ENCODE measurements at regions not wholly inside any gene's neighbourhood (a gene's known extent, or its start where the extent isn't known, plus 50 kb on each side); places are given as distances from the start of the nearest gene placed in this dataset.

DNA sequence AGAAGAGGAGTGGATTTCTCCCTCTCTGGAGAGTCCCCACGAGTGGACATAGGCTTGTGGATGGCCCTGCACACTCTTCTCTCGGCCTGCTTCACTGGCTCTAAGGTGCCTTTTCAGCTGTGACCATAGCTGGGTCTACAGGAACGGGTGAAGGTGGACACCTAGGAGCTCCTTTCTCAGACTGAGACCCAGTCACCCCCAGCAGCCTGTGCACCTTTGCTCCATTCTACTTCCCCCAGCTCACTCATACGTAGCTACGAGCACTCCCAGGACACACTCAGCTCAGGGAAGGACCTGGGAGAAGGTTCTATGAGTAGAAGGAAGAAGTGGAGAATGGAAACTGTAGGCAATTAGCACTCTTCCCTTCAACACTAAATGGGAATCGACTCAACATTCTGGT lies 272.0 kb upstream of the KLF6 start:
- peaks cover 39% of the 10 kb centered on the region for H3K4me1 ChIP-seq (ENCODE audit: control insufficient read depth, insufficient read depth, low read length)
- POLR2A ChIA-PET = interaction anchor here (0.6 kb wide), 1 partner anchor 279 kb away, joined by 7 read pairs; no protein-coding TSS in a partner anchor
- ATAC-seq (peak; percentile 22; the same call in 1 of the 2 replicates), DNase-seq (ENCODE audit: low read depth, low spot score) (no peak)
- no peak overlapping the region for H3K4me3 ChIP-seq (ENCODE audit: low read depth in 2 of 2, low read length in 2 of 2)
- in situ Hi-C loops (cut with HindIII; ENCODE audit: low pct_unique_long_range_greater_than_20kb, low sequenced_read_pairs) = no loop called here
- H3K27ac ChIP-seq (ENCODE audit: low read length) = peak overlapping the region; percentile 96
- no peaks in the 10 kb centered on the region; the same call in 1 of the 2 replicates for H3K9me3 ChIP-seq (ENCODE audit: control insufficient read depth, insufficient read depth, low read depth, low read length)
- TF ChIP-seq POLR2AphosphoS5 (IDR thresholded peaks at IDR 0.05; ENCODE audit: low read depth, low read length) (no peak), REST (IDR thresholded peaks at IDR 0.05; ENCODE audit: insufficient read depth in 1 of 2, low read depth in 2 of 2, low read length in 1 of 2) (no peak), CTCF (IDR thresholded peaks at IDR 0.05) (no peak)
- intact Hi-C loops (cut with micrococcal nuclease; ENCODE audit: unreplicated experiment) = loop anchor here (10.0 kb wide), 1 partner anchor 102 kb away; no protein-coding TSS in a partner anchor
- no TSS peak for BruUV-seq (replicated peaks)
- no peaks in the 10 kb centered on the region for H3K27me3 ChIP-seq (ENCODE audit: control insufficient read depth, insufficient read depth, low read length)
- no peaks in the 10 kb centered on the region for H3K36me3 ChIP-seq (ENCODE audit: control insufficient read depth, insufficient read depth, low read length)
- CTCF ChIA-PET = no interaction called here

GRCh38 chr10:4054656-4055435 lies 269.8 kb upstream of the KLF6 start:
- in situ Hi-C loops (cut with HindIII; ENCODE audit: low pct_unique_long_range_greater_than_20kb, low sequenced_read_pairs) = no loop called here
- ATAC-seq (no peak), DNase-seq (ENCODE audit: low read depth, low spot score) (no peak)
- CTCF ChIA-PET = no interaction called here
- TF ChIP-seq CTCF (IDR thresholded peaks at IDR 0.05) (no peak), TCF7L2 (IDR thresholded peaks at IDR 0.05; ENCODE audit: low read depth, low read length) (no peak), SIN3A (IDR thresholded peaks at IDR 0.05; ENCODE audit: borderline replicate concordance, insufficient read depth, low read depth, low read length) (no peak), REST (IDR thresholded peaks at IDR 0.05; ENCODE audit: insufficient read depth in 1 of 2, low read depth in 2 of 2, low read length in 1 of 2) (no peak), POLR2AphosphoS5 (IDR thresholded peaks at IDR 0.05; ENCODE audit: low read depth, low read length) (no peak)
- no peaks in the 10 kb centered on the region for H3K36me3 ChIP-seq (ENCODE audit: control insufficient read depth, insufficient read depth, low read length)
- no peak overlapping the region for H3K4me3 ChIP-seq (ENCODE audit: low read depth in 2 of 2, low read length in 2 of 2)
- H3K27me3 ChIP-seq (ENCODE audit: control insufficient read depth, insufficient read depth, low read length) = no peaks in the 10 kb centered on the region
- POLR2A ChIA-PET = no interaction called here
- intact Hi-C loops (cut with micrococcal nuclease; ENCODE audit: unreplicated experiment) = loop anchor here (10.0 kb wide), 1 partner anchor 100 kb away; no protein-coding TSS in a partner anchor
- peaks cover 6% of the 10 kb centered on the region; the same call in 1 of the 2 replicates for H3K9me3 ChIP-seq (ENCODE audit: control insufficient read depth, insufficient read depth, low read depth, low read length)
- H3K4me1 ChIP-seq (ENCODE audit: control insufficient read depth, insufficient read depth, low read length) = peaks cover 27% of the 10 kb centered on the region
- no TSS peak for BruUV-seq (replicated peaks)
- peak overlapping the region; percentile 82 for H3K27ac ChIP-seq (ENCODE audit: low read length)

All from Panc1 (cell line).